HFF-Myc (cell line): ENCODE measurements at regions not wholly inside any gene's neighbourhood (a gene's known extent, or its start where the extent isn't known, plus 50 kb on each side); places are given as distances from the start of the nearest gene placed in this dataset.
A peak's percentile ranks its signal among the peaks of the same experiment; 100 is the strongest.

Source experiments
- DNase-seq: peaks from one replicate; pipeline ENCODE4 v3.0.0-alpha.2; 2011; ENCODE audit warnings: low read depth; ENCODE audit errors: extremely low read depth
- H3K4me3 ChIP-seq: replicated peaks from 2 replicates; pipeline ENCODE4 v1.5.1; 2011; ENCODE audit warnings: low read depth, mild to moderate bottlenecking, control low read depth, low read length
- CTCF ChIP-seq: IDR thresholded peaks from 2 replicates; pipeline ENCODE4 v1.5.1; 2012; ENCODE audit warnings: mild to moderate bottlenecking, low read depth, low read length, control low read depth; ENCODE audit errors: missing control alignments

- H3K4me3 ChIP-seq, result no peak overlapping the region
- no peak for TF ChIP-seq CTCF
These were observed 150.0 kb upstream of the HHIP start for GRCh38 chr4:144495944-144496343.

GRCh38 chr4:144499777-144500176 lies 146.2 kb upstream of the HHIP start:
- DNase-seq, result no peak
- H3K4me3 ChIP-seq, result no peak overlapping the region
- TF ChIP-seq CTCF, result no peak

More at GRCh38 chr4:144495944-144496343, 150.0 kb upstream of the HHIP start:
- no peak for DNase-seq

GRCh38 chr4:144501231-144501780 lies 144.7 kb upstream of the HHIP start:
- no peak for DNase-seq
- H3K4me3 ChIP-seq, result no peak overlapping the region
- TF ChIP-seq CTCF, result no peak

GRCh38 chr4:144504883-144505282 lies 141.1 kb upstream of the HHIP start:
- H3K4me3 ChIP-seq, result no peak overlapping the region
- peak; percentile 11 for DNase-seq
- TF ChIP-seq CTCF, result no peak

GRCh38 chr4:144507311-144508101 lies 138.4 kb upstream of the HHIP start:
- TF ChIP-seq CTCF, result no peak
- H3K4me3 ChIP-seq, result no peak overlapping the region
- DNase-seq, result no peak

- no peak overlapping the region for H3K4me3 ChIP-seq
- no peak for TF ChIP-seq CTCF
These were observed 136.6 kb upstream of the HHIP start for GRCh38 chr4:144509088-144510015.

More at GRCh38 chr4:144509088-144510015, 136.6 kb upstream of the HHIP start:
- DNase-seq, result no peak
